Neural progenitor cell (in vitro differentiated cells): ENCODE measurements at regions not wholly inside any gene's neighbourhood (a gene's known extent, or its start where the extent isn't known, plus 50 kb on each side); places are given as distances from the start of the nearest gene placed in this dataset.

Experiments used
- EZH2 ChIP-seq: fragments of 200-600 bp; sonication (generic); IDR thresholded peaks from 2 replicates; pipeline ENCODE4 v1.6.1; 2017; ENCODE audit warnings: antibody characterized with exemption, mild to moderate bottlenecking, moderate library complexity
- EZH2phosphoT487 ChIP-seq: fragments of 200-600 bp; sonication (generic); IDR thresholded peaks from 2 replicates; pipeline ENCODE4 v1.6.1; 2017; ENCODE audit warnings: antibody characterized with exemption
- TF ChIP-seq, protein P1 (sequence below): fragments of 200-600 bp; sonication (generic); IDR thresholded peaks from 2 replicates; pipeline ENCODE4 v1.5.1; 2017; ENCODE audit warnings: antibody characterized with exemption, mild to moderate bottlenecking

DNA sequence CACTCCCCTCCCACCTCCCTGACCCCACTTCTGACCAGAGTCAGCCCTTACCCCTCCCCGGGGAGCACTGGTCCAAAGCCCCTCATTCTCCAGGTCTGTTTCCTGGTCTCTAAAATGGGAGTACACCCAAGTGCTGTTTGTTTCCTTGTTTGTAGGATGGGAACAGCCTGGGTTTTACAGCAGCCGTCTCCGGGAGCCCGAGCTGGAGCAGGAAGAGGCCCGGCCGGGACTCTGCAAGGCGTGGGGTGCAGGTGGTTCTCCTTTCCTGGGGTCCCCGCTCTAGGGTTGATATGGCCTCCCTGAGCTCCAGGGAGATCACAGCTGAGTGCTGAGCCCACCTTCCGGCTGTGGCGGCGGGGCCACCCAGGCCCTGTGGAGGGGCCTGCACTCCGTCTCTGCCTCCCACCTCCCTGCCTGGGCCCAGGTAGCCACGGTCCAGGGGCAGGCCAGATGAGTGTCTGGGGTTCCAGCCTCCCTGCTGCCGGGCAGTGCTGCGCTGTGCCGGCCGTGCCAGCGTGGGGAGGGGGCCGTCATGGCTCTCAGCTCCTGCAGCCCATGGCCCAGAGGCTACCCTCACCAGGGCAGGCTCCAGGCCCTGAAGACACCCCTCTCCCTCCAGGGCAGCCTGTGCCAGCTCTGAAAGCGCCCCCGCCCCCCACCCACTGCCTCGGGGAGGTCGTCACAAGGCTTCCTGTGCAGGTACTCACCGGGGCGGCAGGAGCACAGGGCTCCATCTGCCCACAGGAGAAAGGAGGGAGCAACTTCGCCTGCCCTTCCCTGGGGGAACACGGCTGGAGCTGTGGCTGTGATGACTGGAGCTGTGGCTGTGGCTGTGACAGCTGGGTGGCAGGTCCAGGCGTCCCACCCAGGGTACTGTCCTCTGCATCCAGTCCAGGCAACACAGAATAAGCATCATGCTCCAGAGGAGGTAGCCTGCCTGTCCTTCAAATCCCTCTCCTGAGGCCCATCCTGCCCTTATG, 98.8 kb downstream of the ADRA2C start:
- TF ChIP-seq, protein P1, sequence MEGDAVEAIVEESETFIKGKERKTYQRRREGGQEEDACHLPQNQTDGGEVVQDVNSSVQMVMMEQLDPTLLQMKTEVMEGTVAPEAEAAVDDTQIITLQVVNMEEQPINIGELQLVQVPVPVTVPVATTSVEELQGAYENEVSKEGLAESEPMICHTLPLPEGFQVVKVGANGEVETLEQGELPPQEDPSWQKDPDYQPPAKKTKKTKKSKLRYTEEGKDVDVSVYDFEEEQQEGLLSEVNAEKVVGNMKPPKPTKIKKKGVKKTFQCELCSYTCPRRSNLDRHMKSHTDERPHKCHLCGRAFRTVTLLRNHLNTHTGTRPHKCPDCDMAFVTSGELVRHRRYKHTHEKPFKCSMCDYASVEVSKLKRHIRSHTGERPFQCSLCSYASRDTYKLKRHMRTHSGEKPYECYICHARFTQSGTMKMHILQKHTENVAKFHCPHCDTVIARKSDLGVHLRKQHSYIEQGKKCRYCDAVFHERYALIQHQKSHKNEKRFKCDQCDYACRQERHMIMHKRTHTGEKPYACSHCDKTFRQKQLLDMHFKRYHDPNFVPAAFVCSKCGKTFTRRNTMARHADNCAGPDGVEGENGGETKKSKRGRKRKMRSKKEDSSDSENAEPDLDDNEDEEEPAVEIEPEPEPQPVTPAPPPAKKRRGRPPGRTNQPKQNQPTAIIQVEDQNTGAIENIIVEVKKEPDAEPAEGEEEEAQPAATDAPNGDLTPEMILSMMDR: no peak
- TF ChIP-seq EZH2phosphoT487 (no peak), EZH2 (no peak)
